Kidney epithelial cell (primary cell): ENCODE measurements at regions not wholly inside any gene's neighbourhood (a gene's known extent, or its start where the extent isn't known, plus 50 kb on each side); places are given as distances from the start of the nearest gene placed in this dataset.

Experiments used
- DNase-seq: peaks from one replicate; pipeline ENCODE4 v3.0.0-alpha.2; 2010; ENCODE audit warnings: low read depth
- H3K27me3 ChIP-seq: 2 replicates; pipeline ENCODE4 v1.6.0; 2011; ENCODE audit warnings: low read length; ENCODE audit not compliant: control insufficient read depth, insufficient read depth
- H3K36me3 ChIP-seq: 2 replicates; pipeline ENCODE4 v1.5.1; 2011; ENCODE audit warnings: low read length; ENCODE audit not compliant: control insufficient read depth, insufficient read depth
- H3K4me3 ChIP-seq: 2 replicates; pipeline ENCODE4 v1.5.1; 2011; ENCODE audit warnings: low read depth, mild to moderate bottlenecking, control low read depth, low read length
- TF ChIP-seq, protein P1 (sequence below): IDR thresholded peaks from 2 replicates; pipeline ENCODE4 v1.5.1; 2011; ENCODE audit warnings: mild to moderate bottlenecking, moderate library complexity, low read length, control low read depth, inconsistent platforms; ENCODE audit not compliant: insufficient read depth, poor library complexity, severe bottlenecking

DNA sequence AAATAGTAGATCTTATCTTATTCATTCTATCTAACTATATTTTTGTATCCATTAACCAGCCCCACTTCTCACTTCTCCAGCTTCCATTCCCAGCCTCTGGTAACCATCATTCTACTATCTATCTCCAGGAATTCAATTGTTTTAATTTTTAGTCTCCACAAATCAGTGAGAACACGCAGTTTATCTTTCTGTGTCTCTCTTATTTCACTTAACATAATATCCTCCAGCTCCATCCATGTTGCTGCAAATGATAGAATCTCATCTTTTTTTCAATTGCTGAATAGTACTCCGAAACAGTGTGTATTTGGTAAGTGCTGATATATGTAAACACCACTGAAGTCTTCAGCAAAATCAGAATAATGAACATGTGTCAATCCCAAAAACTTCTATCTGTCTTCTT, 587.2 kb upstream of the ATP2B1 start:
- TF ChIP-seq, protein P1, sequence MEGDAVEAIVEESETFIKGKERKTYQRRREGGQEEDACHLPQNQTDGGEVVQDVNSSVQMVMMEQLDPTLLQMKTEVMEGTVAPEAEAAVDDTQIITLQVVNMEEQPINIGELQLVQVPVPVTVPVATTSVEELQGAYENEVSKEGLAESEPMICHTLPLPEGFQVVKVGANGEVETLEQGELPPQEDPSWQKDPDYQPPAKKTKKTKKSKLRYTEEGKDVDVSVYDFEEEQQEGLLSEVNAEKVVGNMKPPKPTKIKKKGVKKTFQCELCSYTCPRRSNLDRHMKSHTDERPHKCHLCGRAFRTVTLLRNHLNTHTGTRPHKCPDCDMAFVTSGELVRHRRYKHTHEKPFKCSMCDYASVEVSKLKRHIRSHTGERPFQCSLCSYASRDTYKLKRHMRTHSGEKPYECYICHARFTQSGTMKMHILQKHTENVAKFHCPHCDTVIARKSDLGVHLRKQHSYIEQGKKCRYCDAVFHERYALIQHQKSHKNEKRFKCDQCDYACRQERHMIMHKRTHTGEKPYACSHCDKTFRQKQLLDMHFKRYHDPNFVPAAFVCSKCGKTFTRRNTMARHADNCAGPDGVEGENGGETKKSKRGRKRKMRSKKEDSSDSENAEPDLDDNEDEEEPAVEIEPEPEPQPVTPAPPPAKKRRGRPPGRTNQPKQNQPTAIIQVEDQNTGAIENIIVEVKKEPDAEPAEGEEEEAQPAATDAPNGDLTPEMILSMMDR: no peak
- H3K27me3 ChIP-seq: no peaks in the 10 kb centered on the region

DNA sequence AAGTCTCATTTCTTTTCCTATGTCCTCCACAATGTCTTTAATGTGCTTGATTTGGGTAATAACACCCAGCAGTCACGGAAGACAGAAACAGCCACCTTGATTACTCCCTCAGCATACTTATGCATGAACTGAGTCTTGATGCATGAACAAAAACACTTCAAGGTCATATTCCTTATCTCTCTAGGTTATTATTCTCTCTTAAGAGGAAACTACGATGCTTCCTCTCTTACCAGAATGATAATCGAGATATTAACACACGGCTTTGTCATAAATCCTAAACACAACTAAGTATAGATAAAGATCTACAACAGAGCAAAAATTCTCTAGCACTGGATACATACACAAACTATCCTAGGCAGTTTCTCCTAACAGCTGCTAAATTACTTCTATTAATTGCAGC, 583.5 kb upstream of the ATP2B1 start:
- Histone ChIP-seq H3K36me3 (no peaks in the 10 kb centered on the region), H3K27me3 (no peaks in the 10 kb centered on the region), H3K4me3 (no peak overlapping the region)
- TF ChIP-seq, protein P1: no peak
- DNase-seq: no peak

More for the DNA sequence above, 587.2 kb upstream of the ATP2B1 start:
- no peak overlapping the region for H3K4me3 ChIP-seq
- no peak for DNase-seq
- no peaks in the 10 kb centered on the region for H3K36me3 ChIP-seq

DNA sequence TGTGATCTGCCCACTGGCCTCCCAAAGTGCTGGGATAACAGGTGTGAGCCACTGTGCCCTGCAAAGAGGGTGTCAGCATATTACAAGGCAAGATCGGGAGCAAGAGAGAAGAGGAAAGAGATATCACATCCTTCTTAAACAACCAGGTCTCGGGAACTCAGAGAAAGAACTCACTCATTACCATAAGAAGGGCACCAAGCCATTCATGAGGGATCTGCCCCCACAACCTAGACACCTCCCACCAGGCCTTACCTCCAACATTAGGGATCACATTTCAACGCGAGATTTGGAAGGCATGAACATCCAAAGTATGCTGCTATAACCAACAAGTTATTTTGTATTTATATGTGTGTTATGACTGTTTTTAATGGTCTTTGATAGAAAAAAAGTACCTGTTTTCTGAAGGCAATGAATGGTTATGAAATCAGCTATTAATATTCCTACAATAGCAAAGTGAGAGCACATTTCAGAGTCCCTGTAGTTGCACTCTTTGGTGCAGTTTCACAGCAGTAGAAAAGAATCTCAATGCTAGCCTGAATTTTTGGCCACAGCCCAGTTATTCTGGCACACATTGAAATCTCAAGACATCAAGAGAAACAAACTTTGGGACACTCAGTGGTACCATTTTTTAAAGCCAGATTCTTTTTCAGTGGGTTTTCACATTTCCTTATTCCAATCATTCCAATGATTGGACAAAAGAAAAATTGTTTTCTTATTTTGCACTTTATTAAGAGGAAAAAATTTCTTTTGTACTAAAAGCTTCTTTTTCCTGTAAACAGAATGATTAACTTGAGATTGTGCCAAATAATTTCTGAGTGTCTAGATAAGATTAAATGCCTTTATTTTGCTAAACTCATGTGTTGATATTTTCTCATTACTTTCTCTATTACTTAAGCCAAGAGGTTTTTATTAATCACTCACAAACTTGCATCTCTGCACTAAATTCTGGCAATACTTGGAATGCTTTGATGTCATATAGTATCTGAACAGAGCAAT, 582.6 kb upstream of the ATP2B1 start:
- Histone ChIP-seq H3K27me3 (no peaks in the 10 kb centered on the region), H3K4me3 (no peak overlapping the region), H3K36me3 (no peaks in the 10 kb centered on the region)
- TF ChIP-seq, protein P1: no peak
- no peak for DNase-seq

DNA sequence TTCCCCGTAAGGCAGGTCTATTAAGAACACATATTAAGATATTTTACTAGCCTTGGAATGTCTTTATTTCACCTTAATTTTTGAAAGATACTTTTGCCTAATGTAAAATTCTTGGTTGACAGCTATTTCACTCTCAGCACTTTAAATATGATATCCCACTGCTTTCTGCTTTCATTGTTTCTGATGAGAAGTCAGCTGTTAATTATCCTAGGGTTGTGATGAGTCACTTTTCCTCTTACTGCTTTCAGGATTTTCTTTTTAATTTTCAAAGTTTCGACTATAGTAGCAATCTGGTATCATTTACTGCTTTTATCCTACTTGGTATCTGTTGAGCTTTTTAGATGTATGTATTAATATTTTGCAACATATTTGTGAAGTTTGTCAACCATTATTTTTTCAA, 578.9 kb upstream of the ATP2B1 start:
- Histone ChIP-seq H3K4me3 (no peak overlapping the region), H3K36me3 (no peaks in the 10 kb centered on the region), H3K27me3 (no peaks in the 10 kb centered on the region)
- TF ChIP-seq, protein P1: no peak
- no peak for DNase-seq

DNA sequence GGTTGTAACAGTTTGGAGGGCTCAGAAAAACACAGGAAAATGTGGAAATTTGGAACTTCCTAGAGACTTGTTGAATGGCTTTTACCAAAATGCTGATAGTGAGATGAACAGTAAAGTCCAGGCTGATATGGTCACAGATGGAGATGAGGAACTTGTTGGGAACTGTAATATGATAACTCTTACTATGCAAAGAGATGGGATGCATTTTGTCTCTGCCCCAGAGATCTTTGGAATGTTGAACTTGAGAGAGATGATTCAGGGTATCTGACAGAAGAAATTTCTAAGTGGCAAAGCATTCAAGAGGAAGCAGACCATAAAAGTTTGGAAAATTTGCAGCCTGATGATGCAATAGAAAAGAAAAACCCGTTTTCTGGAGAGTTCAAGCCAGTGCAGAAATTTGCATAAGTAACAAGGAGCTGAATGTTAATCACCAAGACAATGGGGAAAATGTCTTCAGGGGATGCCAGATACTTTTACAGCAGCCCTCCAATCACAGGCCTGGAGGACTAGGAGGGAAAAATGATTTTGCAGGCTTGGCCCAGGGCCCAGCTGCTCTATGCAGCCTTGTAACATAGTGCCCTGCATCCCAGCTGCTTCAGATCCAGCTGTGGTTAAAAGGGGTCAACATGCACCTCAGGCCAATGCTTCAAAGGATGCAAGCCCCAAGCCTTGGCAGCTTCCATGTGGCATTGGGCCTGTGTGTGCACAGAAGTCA, 572.7 kb upstream of the ATP2B1 start:
- TF ChIP-seq, protein P1: no peak
- no peak for DNase-seq
- Histone ChIP-seq H3K27me3 (no peaks in the 10 kb centered on the region), H3K36me3 (no peaks in the 10 kb centered on the region), H3K4me3 (no peak overlapping the region)
